ENCODE measurements at regions not wholly inside any gene's neighbourhood (a gene's known extent, or its start where the extent isn't known, plus 50 kb on each side); places are given as distances from the start of the nearest gene placed in this dataset.

DNA sequence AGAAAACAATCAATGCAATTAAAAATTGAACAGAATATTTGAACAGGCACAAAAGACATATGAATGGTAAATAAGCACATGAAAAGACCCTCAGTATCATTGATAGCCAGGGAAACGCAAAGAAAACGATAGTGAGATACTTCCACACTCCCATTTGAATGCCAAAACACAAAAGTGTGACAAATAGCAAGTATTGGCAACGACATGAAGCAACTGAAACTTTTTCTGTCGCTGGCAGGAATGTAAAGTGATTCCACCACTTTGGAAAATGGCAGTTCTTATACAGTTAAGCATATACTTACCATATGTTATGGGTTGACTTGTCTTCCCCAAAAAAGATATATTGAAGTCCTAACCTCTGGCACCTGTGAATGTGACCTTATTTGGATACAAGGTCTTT, 62.9 kb upstream of the NAV2 start:
- no peak for TF ChIP-seq POLR2AphosphoS5 (IDR thresholded peaks at IDR 0.05; ENCODE audit: low read depth)
- TF ChIP-seq, protein P1, sequence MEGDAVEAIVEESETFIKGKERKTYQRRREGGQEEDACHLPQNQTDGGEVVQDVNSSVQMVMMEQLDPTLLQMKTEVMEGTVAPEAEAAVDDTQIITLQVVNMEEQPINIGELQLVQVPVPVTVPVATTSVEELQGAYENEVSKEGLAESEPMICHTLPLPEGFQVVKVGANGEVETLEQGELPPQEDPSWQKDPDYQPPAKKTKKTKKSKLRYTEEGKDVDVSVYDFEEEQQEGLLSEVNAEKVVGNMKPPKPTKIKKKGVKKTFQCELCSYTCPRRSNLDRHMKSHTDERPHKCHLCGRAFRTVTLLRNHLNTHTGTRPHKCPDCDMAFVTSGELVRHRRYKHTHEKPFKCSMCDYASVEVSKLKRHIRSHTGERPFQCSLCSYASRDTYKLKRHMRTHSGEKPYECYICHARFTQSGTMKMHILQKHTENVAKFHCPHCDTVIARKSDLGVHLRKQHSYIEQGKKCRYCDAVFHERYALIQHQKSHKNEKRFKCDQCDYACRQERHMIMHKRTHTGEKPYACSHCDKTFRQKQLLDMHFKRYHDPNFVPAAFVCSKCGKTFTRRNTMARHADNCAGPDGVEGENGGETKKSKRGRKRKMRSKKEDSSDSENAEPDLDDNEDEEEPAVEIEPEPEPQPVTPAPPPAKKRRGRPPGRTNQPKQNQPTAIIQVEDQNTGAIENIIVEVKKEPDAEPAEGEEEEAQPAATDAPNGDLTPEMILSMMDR (conservative IDR thresholded peaks at IDR 0.05; ENCODE audit: low read depth in 2 of 2), result no peak
- no peak for TF ChIP-seq EZH2 (IDR thresholded peaks at IDR 0.05; ENCODE audit: low read depth, unreplicated experiment)
- no peak for TF ChIP-seq EZH2phosphoT487 (IDR thresholded peaks at IDR 0.05; ENCODE audit: unreplicated experiment)
